MM.1S (cell line): ENCODE measurements at regions not wholly inside any gene's neighbourhood (a gene's known extent, or its start where the extent isn't known, plus 50 kb on each side); places are given as distances from the start of the nearest gene placed in this dataset.

Experiments
- DNase-seq: peaks from one replicate; pipeline ENCODE4 v3.0.0-alpha.2; 2015
- H2AFZ ChIP-seq: fragments of 300-600 bp; sonication (generic); 2 replicates; pipeline ENCODE4 v1.6.0; 2016; ENCODE audit warnings: antibody characterized with exemption, low read length
- H3F3A ChIP-seq: fragments of 300-600 bp; sonication (generic); 2 replicates; pipeline ENCODE4 v1.6.1; 2016; ENCODE audit warnings: mild to moderate bottlenecking, antibody characterized with exemption, low read length, moderate library complexity, mixed read lengths; ENCODE audit not compliant: insufficient read depth
- H3K27ac ChIP-seq: fragments of 300-600 bp; sonication (generic); 2 replicates; pipeline ENCODE4 v1.5.1; 2016; ENCODE audit warnings: mild to moderate bottlenecking, low read length
- H3K27me3 ChIP-seq: fragments of 300-600 bp; sonication (generic); replicated peaks from 2 replicates; pipeline ENCODE4 v1.6.0; 2016; ENCODE audit warnings: low read length; ENCODE audit not compliant: insufficient read depth
- H3K36me3 ChIP-seq: fragments of 300-600 bp; sonication (generic); replicated peaks from 2 replicates; pipeline ENCODE4 v1.6.1; 2016; ENCODE audit warnings: mild to moderate bottlenecking, low read length, mixed read lengths; ENCODE audit not compliant: insufficient read depth
- H3K4me1 ChIP-seq: fragments of 300-600 bp; sonication (generic); 2 replicates; pipeline ENCODE4 v1.6.1; 2016; ENCODE audit warnings: low read length, mixed read lengths
- H3K4me2 ChIP-seq: fragments of 300-600 bp; sonication (generic); 2 replicates; pipeline ENCODE4 v1.6.0; 2016; ENCODE audit warnings: low read depth, low read length
- H3K4me3 ChIP-seq: fragments of 300-600 bp; sonication (generic); 2 replicates; pipeline ENCODE4 v1.5.1; 2016; ENCODE audit warnings: low read length, mixed read lengths
- H3K79me2 ChIP-seq: fragments of 300-600 bp; sonication (generic); 2 replicates; pipeline ENCODE4 v1.6.1; 2016; ENCODE audit warnings: mixed run types, low read length, mixed read lengths
- H3K9ac ChIP-seq: fragments of 300-600 bp; sonication (generic); 2 replicates; pipeline ENCODE4 v1.6.1; 2016; ENCODE audit warnings: low read length, mixed read lengths
- H3K9me2 ChIP-seq: fragments of 300-600 bp; sonication (generic); replicated peaks from 2 replicates; pipeline ENCODE4 v1.6.1; 2016; ENCODE audit warnings: mild to moderate bottlenecking, low read length, mixed read lengths; ENCODE audit not compliant: insufficient read depth
- H3K9me3 ChIP-seq: fragments of 300-600 bp; sonication (generic); replicated peaks from 2 replicates; pipeline ENCODE4 v1.6.1; 2016; ENCODE audit warnings: mild to moderate bottlenecking, low read length, mixed read lengths; ENCODE audit not compliant: insufficient read depth
- H4K20me1 ChIP-seq: fragments of 300-600 bp; sonication (generic); 2 replicates; pipeline ENCODE4 v1.6.1; 2016; ENCODE audit warnings: mild to moderate bottlenecking, low read length, moderate library complexity, mixed read lengths; ENCODE audit not compliant: insufficient read depth
- EZH2 ChIP-seq: fragments of 300-600 bp; sonication (generic); optimal IDR thresholded peaks from 2 replicates; pipeline ENCODE3; 2017; ENCODE audit warnings: low read depth, mild to moderate bottlenecking, antibody characterized with exemption, low read length, mixed read lengths
- EZH2phosphoT487 ChIP-seq: fragments of 300-600 bp; sonication (generic); IDR thresholded peaks from 2 replicates; pipeline ENCODE4 v1.6.1; 2018; ENCODE audit warnings: antibody characterized with exemption, low read length
- TF ChIP-seq, protein P1 (sequence below): fragments of 300-600 bp; sonication (generic); IDR thresholded peaks from 2 replicates; pipeline ENCODE4 v1.5.1; 2016; ENCODE audit warnings: antibody characterized with exemption, low read length, mixed read lengths

DNA sequence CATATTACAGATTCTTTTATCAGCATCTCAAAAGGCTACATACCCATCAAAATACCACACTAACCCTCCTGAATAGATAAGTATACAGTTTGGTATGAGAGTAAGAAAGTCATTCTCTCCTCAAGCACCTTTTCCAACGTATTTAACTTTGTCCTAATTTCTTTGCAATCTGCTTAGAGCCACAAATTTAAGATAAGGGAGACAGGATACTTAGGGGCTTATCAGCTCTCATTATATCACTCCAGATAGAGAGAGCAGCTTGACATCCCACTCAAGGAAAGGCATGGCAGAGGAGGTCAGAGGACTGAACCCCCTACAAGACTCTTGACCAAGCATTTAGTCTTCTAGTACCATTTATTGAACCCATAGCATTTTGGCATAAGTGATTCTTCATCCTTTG is 262.4 kb downstream of the ADGRA3 start:
- Histone ChIP-seq H3K27ac (no peak overlapping the region), H2AFZ (no peak overlapping the region), H3K9me3 (no peaks in the 10 kb centered on the region), H3K4me1 (no peaks in the 10 kb centered on the region), H3K9ac (no peak overlapping the region), H3K36me3 (no peaks in the 10 kb centered on the region), H3K9me2 (no peaks in the 10 kb centered on the region), H3K27me3 (no peaks in the 10 kb centered on the region), H4K20me1 (no peaks in the 10 kb centered on the region), H3F3A (no peaks in the 10 kb centered on the region), H3K4me3 (no peak overlapping the region), H3K4me2 (no peak overlapping the region), H3K79me2 (no peaks in the 10 kb centered on the region)
- TF ChIP-seq EZH2phosphoT487, result no peak
- TF ChIP-seq, protein P1, sequence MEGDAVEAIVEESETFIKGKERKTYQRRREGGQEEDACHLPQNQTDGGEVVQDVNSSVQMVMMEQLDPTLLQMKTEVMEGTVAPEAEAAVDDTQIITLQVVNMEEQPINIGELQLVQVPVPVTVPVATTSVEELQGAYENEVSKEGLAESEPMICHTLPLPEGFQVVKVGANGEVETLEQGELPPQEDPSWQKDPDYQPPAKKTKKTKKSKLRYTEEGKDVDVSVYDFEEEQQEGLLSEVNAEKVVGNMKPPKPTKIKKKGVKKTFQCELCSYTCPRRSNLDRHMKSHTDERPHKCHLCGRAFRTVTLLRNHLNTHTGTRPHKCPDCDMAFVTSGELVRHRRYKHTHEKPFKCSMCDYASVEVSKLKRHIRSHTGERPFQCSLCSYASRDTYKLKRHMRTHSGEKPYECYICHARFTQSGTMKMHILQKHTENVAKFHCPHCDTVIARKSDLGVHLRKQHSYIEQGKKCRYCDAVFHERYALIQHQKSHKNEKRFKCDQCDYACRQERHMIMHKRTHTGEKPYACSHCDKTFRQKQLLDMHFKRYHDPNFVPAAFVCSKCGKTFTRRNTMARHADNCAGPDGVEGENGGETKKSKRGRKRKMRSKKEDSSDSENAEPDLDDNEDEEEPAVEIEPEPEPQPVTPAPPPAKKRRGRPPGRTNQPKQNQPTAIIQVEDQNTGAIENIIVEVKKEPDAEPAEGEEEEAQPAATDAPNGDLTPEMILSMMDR, result no peak
- no peak for DNase-seq

DNA sequence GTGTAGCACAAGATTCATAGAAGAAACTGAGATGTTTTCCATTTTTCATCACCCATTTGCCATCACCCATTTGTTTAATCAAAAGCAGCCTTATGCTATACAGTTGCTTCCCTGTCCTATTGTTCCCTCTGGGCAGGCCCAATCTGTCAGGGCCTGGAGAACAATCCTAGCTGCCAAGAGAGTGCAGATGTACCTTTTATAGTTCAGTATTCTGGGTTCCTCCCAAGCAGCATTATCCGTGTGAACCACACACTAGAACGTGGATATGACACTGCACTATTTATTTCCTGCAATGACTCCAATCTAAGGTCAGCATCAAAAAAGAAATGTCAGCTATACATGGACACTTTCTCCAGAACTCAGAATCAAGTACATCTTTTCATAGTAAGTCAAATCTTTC is 269.0 kb downstream of the ADGRA3 start:
- Histone ChIP-seq H3K9ac (no peak overlapping the region), H3F3A (no peaks in the 10 kb centered on the region), H3K27ac (no peak overlapping the region), H3K4me3 (no peak overlapping the region), H3K9me2 (no peaks in the 10 kb centered on the region), H3K36me3 (no peaks in the 10 kb centered on the region), H2AFZ (no peak overlapping the region), H4K20me1 (no peaks in the 10 kb centered on the region), H3K79me2 (no peaks in the 10 kb centered on the region), H3K4me2 (no peak overlapping the region), H3K9me3 (no peaks in the 10 kb centered on the region), H3K4me1 (no peaks in the 10 kb centered on the region), H3K27me3 (no peaks in the 10 kb centered on the region)
- DNase-seq, result no peak
- TF ChIP-seq EZH2 (no peak), EZH2phosphoT487 (no peak)
- TF ChIP-seq, protein P1, result no peak

GRCh38 chr4:22245294-22245693 is 270.6 kb downstream of the ADGRA3 start:
- no peaks in the 10 kb centered on the region for H3K4me1 ChIP-seq
- DNase-seq, result no peak
- no peak overlapping the region for H3K4me3 ChIP-seq
- H4K20me1 ChIP-seq, result no peaks in the 10 kb centered on the region
- H3K9me2 ChIP-seq, result no peaks in the 10 kb centered on the region
- TF ChIP-seq, protein P1, result no peak
- no peak for TF ChIP-seq EZH2
- TF ChIP-seq EZH2phosphoT487, result no peak
- H3K79me2 ChIP-seq, result no peaks in the 10 kb centered on the region
- no peak overlapping the region for H3K27ac ChIP-seq
- no peak overlapping the region for H2AFZ ChIP-seq
- H3F3A ChIP-seq, result no peaks in the 10 kb centered on the region
- no peaks in the 10 kb centered on the region for H3K9me3 ChIP-seq
- H3K4me2 ChIP-seq, result no peak overlapping the region
- no peaks in the 10 kb centered on the region for H3K27me3 ChIP-seq
- H3K36me3 ChIP-seq, result no peaks in the 10 kb centered on the region
- no peak overlapping the region for H3K9ac ChIP-seq
